ENCODE measurements at regions not wholly inside any gene's neighbourhood (a gene's known extent, or its start where the extent isn't known, plus 50 kb on each side); places are given as distances from the start of the nearest gene placed in this dataset.
"Not testable (repeated sequence)": the region's sequence is repeated elsewhere in the genome, so short reads cannot be mapped to it uniquely, and the experiment has no call there.

GRCh38 chr5:101531026-101531425, 627.9 kb upstream of the ST8SIA4 start:
- Histone ChIP-seq H3K9ac (ENCODE audit: low read depth in 1 of 2, low read length in 2 of 2) (no peak overlapping the region), H3K4me3 (ENCODE audit: low read depth in 1 of 3, low read length in 3 of 3) (no peak overlapping the region), H3K4me1 (ENCODE audit: control insufficient read depth in 4 of 4, insufficient read depth in 4 of 4, low read length in 3 of 4) (no peaks in the 10 kb centered on the region), H3K36me3 (ENCODE audit: control insufficient read depth in 4 of 4, insufficient read depth in 3 of 4, low read depth in 1 of 4, low read length in 3 of 4) (no peaks in the 10 kb centered on the region), H3K27me3 (ENCODE audit: control insufficient read depth in 4 of 4, insufficient read depth in 4 of 4, low read length in 3 of 4) (no peaks in the 10 kb centered on the region), H3K9me3 (ENCODE audit: control insufficient read depth in 4 of 4, low read length in 3 of 4) (no peaks in the 10 kb centered on the region), H3K27ac (ENCODE audit: low read depth in 1 of 2, low read length in 2 of 2) (no peak overlapping the region)
- TF ChIP-seq NR2F2 (IDR thresholded peaks at IDR 0.05) (no peak), HNF4G (IDR thresholded peaks at IDR 0.05) (no peak), MAX (IDR thresholded peaks at IDR 0.05) (no peak), EGR1 (IDR thresholded peaks at IDR 0.05; ENCODE audit: low read depth in 2 of 2) (no peak), GABPA (IDR thresholded peaks at IDR 0.05 in 1 of 2, conservative IDR thresholded peaks at IDR 0.05 in 1 of 2) (no peak), RAD21 (IDR thresholded peaks at IDR 0.05) (no peak), HNF4A (conservative IDR thresholded peaks at IDR 0.05) (no peak), RXRA (IDR thresholded peaks at IDR 0.05) (no peak), FOXA1 (IDR thresholded peaks at IDR 0.05) (no peak)
- no peak for DNase-seq (ENCODE audit: low spot score)
- WGBS = 52% methylated on average over 3 of the region's 3 CpGs

DNA sequence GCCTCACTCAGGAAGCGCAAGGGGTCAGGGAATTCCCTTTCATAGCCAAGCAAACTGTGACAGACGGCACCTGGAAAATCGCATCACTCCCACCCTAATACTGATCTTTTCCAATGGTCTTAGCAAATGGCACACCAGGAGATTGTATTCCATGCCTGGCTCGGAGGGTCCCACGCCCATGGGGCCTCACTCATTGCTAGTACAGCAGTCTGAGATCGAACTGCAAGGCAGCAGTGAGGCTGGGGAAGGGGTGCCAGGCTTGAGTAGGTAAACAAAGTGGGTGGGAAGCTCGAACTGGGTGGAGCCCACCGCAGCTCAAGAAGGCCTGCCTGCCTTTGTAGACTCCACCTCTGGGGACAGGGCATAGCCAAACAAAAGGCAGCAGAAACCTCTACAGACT, 626.0 kb upstream of the ST8SIA4 start:
- 73% methylated on average over 8 of the region's 8 CpGs for WGBS
- not testable (repeated sequence) for H3K4me3 ChIP-seq (ENCODE audit: low read depth in 1 of 3, low read length in 3 of 3); H3K9ac ChIP-seq (ENCODE audit: low read depth in 1 of 2, low read length in 2 of 2); H3K27me3 ChIP-seq (ENCODE audit: control insufficient read depth in 4 of 4, insufficient read depth in 4 of 4, low read length in 3 of 4); H3K9me3 ChIP-seq (ENCODE audit: control insufficient read depth in 4 of 4, low read length in 3 of 4); H3K4me1 ChIP-seq (ENCODE audit: control insufficient read depth in 4 of 4, insufficient read depth in 4 of 4, low read length in 3 of 4); H3K27ac ChIP-seq (ENCODE audit: low read depth in 1 of 2, low read length in 2 of 2); DNase-seq (ENCODE audit: low spot score); H3K36me3 ChIP-seq (ENCODE audit: control insufficient read depth in 4 of 4, insufficient read depth in 3 of 4, low read depth in 1 of 4, low read length in 3 of 4)

DNA sequence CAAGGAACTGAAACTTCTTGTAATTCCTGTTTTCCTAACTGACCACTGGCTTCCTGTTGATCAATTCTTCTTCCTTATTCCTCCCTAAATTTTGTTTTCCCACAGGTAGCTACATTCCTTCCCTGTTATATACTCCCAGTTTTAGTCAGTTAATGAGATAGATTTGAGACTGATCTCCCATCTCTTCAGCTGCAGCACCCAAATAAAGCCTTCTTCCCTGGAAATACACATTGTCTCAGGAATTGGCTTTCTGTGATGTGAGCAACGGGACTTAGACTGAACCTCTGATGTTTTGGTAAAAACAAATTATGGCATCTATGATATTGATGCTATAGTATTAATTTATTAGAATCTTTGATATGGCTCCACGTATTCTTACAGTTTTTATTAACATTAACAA, 617.3 kb upstream of the ST8SIA4 start:
- Histone ChIP-seq H3K9me3 (ENCODE audit: control insufficient read depth in 4 of 4, low read length in 3 of 4) (no peaks in the 10 kb centered on the region), H3K9ac (ENCODE audit: low read depth in 1 of 2, low read length in 2 of 2) (no peak overlapping the region), H3K4me1 (ENCODE audit: control insufficient read depth in 4 of 4, insufficient read depth in 4 of 4, low read length in 3 of 4) (no peaks in the 10 kb centered on the region), H3K27me3 (ENCODE audit: control insufficient read depth in 4 of 4, insufficient read depth in 4 of 4, low read length in 3 of 4) (no peaks in the 10 kb centered on the region), H3K27ac (ENCODE audit: low read depth in 1 of 2, low read length in 2 of 2) (no peak overlapping the region), H3K4me3 (ENCODE audit: low read depth in 1 of 3, low read length in 3 of 3) (no peak overlapping the region), H3K36me3 (ENCODE audit: control insufficient read depth in 4 of 4, insufficient read depth in 3 of 4, low read depth in 1 of 4, low read length in 3 of 4) (no peaks in the 10 kb centered on the region)
- WGBS = 66% methylated on average over 2 of the region's 2 CpGs
- no peak for DNase-seq (ENCODE audit: low spot score)
- TF ChIP-seq MAX (IDR thresholded peaks at IDR 0.05) (no peak), GABPA (IDR thresholded peaks at IDR 0.05 in 1 of 2, conservative IDR thresholded peaks at IDR 0.05 in 1 of 2) (no peak)

- Histone ChIP-seq H3K4me1 (ENCODE audit: control insufficient read depth in 4 of 4, insufficient read depth in 4 of 4, low read length in 3 of 4) (no peaks in the 10 kb centered on the region), H3K36me3 (ENCODE audit: control insufficient read depth in 4 of 4, insufficient read depth in 3 of 4, low read depth in 1 of 4, low read length in 3 of 4) (no peaks in the 10 kb centered on the region), H3K9me3 (ENCODE audit: control insufficient read depth in 4 of 4, low read length in 3 of 4) (no peaks in the 10 kb centered on the region), H3K27me3 (ENCODE audit: control insufficient read depth in 4 of 4, insufficient read depth in 4 of 4, low read length in 3 of 4) (no peaks in the 10 kb centered on the region), H3K27ac (ENCODE audit: low read depth in 1 of 2, low read length in 2 of 2) (no peak overlapping the region), H3K4me3 (ENCODE audit: low read depth in 1 of 3, low read length in 3 of 3) (no peak overlapping the region), H3K9ac (ENCODE audit: low read depth in 1 of 2, low read length in 2 of 2) (no peak overlapping the region)
- 49% methylated on average over 2 of the region's 2 CpGs for WGBS
- no peak for DNase-seq (ENCODE audit: low spot score)
- TF ChIP-seq YY1 (IDR thresholded peaks at IDR 0.05) (no peak), HNF4A (conservative IDR thresholded peaks at IDR 0.05) (no peak), EGR1 (IDR thresholded peaks at IDR 0.05; ENCODE audit: low read depth in 2 of 2) (no peak), RAD21 (IDR thresholded peaks at IDR 0.05) (no peak), MAX (IDR thresholded peaks at IDR 0.05) (no peak), JUND (IDR thresholded peaks at IDR 0.05) (no peak), NR2F2 (IDR thresholded peaks at IDR 0.05) (no peak), RXRA (IDR thresholded peaks at IDR 0.05) (no peak), FOXA2 (IDR thresholded peaks at IDR 0.05) (no peak)
- TF ChIP-seq, protein P1, sequence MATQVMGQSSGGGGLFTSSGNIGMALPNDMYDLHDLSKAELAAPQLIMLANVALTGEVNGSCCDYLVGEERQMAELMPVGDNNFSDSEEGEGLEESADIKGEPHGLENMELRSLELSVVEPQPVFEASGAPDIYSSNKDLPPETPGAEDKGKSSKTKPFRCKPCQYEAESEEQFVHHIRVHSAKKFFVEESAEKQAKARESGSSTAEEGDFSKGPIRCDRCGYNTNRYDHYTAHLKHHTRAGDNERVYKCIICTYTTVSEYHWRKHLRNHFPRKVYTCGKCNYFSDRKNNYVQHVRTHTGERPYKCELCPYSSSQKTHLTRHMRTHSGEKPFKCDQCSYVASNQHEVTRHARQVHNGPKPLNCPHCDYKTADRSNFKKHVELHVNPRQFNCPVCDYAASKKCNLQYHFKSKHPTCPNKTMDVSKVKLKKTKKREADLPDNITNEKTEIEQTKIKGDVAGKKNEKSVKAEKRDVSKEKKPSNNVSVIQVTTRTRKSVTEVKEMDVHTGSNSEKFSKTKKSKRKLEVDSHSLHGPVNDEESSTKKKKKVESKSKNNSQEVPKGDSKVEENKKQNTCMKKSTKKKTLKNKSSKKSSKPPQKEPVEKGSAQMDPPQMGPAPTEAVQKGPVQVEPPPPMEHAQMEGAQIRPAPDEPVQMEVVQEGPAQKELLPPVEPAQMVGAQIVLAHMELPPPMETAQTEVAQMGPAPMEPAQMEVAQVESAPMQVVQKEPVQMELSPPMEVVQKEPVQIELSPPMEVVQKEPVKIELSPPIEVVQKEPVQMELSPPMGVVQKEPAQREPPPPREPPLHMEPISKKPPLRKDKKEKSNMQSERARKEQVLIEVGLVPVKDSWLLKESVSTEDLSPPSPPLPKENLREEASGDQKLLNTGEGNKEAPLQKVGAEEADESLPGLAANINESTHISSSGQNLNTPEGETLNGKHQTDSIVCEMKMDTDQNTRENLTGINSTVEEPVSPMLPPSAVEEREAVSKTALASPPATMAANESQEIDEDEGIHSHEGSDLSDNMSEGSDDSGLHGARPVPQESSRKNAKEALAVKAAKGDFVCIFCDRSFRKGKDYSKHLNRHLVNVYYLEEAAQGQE (IDR thresholded peaks at IDR 0.05) = no peak
- TF ChIP-seq, protein P2, sequence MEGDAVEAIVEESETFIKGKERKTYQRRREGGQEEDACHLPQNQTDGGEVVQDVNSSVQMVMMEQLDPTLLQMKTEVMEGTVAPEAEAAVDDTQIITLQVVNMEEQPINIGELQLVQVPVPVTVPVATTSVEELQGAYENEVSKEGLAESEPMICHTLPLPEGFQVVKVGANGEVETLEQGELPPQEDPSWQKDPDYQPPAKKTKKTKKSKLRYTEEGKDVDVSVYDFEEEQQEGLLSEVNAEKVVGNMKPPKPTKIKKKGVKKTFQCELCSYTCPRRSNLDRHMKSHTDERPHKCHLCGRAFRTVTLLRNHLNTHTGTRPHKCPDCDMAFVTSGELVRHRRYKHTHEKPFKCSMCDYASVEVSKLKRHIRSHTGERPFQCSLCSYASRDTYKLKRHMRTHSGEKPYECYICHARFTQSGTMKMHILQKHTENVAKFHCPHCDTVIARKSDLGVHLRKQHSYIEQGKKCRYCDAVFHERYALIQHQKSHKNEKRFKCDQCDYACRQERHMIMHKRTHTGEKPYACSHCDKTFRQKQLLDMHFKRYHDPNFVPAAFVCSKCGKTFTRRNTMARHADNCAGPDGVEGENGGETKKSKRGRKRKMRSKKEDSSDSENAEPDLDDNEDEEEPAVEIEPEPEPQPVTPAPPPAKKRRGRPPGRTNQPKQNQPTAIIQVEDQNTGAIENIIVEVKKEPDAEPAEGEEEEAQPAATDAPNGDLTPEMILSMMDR (IDR thresholded peaks at IDR 0.05; ENCODE audit: low read depth, low read length, missing input control) = no peak
- TF ChIP-seq, protein P3, sequence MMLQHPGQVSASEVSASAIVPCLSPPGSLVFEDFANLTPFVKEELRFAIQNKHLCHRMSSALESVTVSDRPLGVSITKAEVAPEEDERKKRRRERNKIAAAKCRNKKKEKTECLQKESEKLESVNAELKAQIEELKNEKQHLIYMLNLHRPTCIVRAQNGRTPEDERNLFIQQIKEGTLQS (IDR thresholded peaks at IDR 0.05) = no peak
- TF ChIP-seq, protein P4, sequence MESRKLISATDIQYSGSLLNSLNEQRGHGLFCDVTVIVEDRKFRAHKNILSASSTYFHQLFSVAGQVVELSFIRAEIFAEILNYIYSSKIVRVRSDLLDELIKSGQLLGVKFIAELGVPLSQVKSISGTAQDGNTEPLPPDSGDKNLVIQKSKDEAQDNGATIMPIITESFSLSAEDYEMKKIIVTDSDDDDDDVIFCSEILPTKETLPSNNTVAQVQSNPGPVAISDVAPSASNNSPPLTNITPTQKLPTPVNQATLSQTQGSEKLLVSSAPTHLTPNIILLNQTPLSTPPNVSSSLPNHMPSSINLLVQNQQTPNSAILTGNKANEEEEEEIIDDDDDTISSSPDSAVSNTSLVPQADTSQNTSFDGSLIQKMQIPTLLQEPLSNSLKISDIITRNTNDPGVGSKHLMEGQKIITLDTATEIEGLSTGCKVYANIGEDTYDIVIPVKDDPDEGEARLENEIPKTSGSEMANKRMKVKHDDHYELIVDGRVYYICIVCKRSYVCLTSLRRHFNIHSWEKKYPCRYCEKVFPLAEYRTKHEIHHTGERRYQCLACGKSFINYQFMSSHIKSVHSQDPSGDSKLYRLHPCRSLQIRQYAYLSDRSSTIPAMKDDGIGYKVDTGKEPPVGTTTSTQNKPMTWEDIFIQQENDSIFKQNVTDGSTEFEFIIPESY (IDR thresholded peaks at IDR 0.05) = no peak
Measured at GRCh38 chr5:101517795-101518194, 614.7 kb upstream of the ST8SIA4 start.

All from liver (tissue), 8 donors.